IPS-15b (cell line): ENCODE measurements at regions not wholly inside any gene's neighbourhood (a gene's known extent, or its start where the extent isn't known, plus 50 kb on each side); places are given as distances from the start of the nearest gene placed in this dataset.
"Not testable (repeated sequence)": the region's sequence is repeated elsewhere in the genome, so short reads cannot be mapped to it uniquely, and the experiment has no call there.

Experiments
- H3K27me3 ChIP-seq: one replicate; pipeline ENCODE4 v1.6.1; 2013; ENCODE audit warnings: low read length; ENCODE audit not compliant: control insufficient read depth, insufficient read depth
- H3K36me3 ChIP-seq: one replicate; pipeline ENCODE4 v1.6.1; 2013; ENCODE audit warnings: low read length; ENCODE audit not compliant: control insufficient read depth, insufficient read depth
- H3K4me1 ChIP-seq: one replicate; pipeline ENCODE4 v1.6.1; 2013; ENCODE audit warnings: mild to moderate bottlenecking, low read length; ENCODE audit not compliant: control insufficient read depth, insufficient read depth
- H3K4me3 ChIP-seq: one replicate; pipeline ENCODE4 v1.5.1; 2013; ENCODE audit warnings: low read depth, low read length
- H3K9ac ChIP-seq: one replicate; pipeline ENCODE4 v1.6.1; 2013; ENCODE audit warnings: low read depth, mild to moderate bottlenecking, low read length
- H3K9me3 ChIP-seq: one replicate; pipeline ENCODE4 v1.6.1; 2013; ENCODE audit warnings: mild to moderate bottlenecking, low read length; ENCODE audit not compliant: control insufficient read depth, insufficient read depth

- not testable (repeated sequence) for H3K9me3 ChIP-seq, H3K36me3 ChIP-seq, H3K4me1 ChIP-seq, H3K4me3 ChIP-seq, H3K27me3 ChIP-seq, H3K9ac ChIP-seq
Measured at GRCh38 chr14:106703651-106704050, 1177.3 kb downstream of the TMEM121 start.

GRCh38 chr14:106706488-106706887, 1180.1 kb downstream of the TMEM121 start:
- H3K27me3 ChIP-seq, H3K4me3 ChIP-seq, H3K9ac ChIP-seq, H3K9me3 ChIP-seq, H3K4me1 ChIP-seq, H3K36me3 ChIP-seq: not testable (repeated sequence)

- H3K4me1 ChIP-seq: not testable (repeated sequence)
Measured at GRCh38 chr14:106710187-106710586, 1183.8 kb downstream of the TMEM121 start.

GRCh38 chr14:106712513-106712912, 1186.1 kb downstream of the TMEM121 start:
- H3K9me3 ChIP-seq, H3K36me3 ChIP-seq, H3K9ac ChIP-seq, H3K27me3 ChIP-seq, H3K4me3 ChIP-seq, H3K4me1 ChIP-seq: not testable (repeated sequence)

More at GRCh38 chr14:106710187-106710586, 1183.8 kb downstream of the TMEM121 start:
- H3K9me3 ChIP-seq, H3K36me3 ChIP-seq, H3K9ac ChIP-seq, H3K4me3 ChIP-seq, H3K27me3 ChIP-seq: not testable (repeated sequence)

- H3K27me3 ChIP-seq, H3K4me3 ChIP-seq, H3K36me3 ChIP-seq, H3K4me1 ChIP-seq, H3K9ac ChIP-seq, H3K9me3 ChIP-seq: not testable (repeated sequence)
Measured at GRCh38 chr14:106714446-106715428, 1188.4 kb downstream of the TMEM121 start.

- H3K9ac ChIP-seq, H3K9me3 ChIP-seq, H3K36me3 ChIP-seq, H3K27me3 ChIP-seq, H3K4me3 ChIP-seq, H3K4me1 ChIP-seq: not testable (repeated sequence)
Measured at GRCh38 chr14:106717544-106717943, 1191.2 kb downstream of the TMEM121 start.

- H3K27me3 ChIP-seq, H3K9me3 ChIP-seq, H3K9ac ChIP-seq, H3K36me3 ChIP-seq, H3K4me3 ChIP-seq, H3K4me1 ChIP-seq: not testable (repeated sequence)
Measured at GRCh38 chr14:106719880-106720279, 1193.5 kb downstream of the TMEM121 start.

- not testable (repeated sequence) for H3K4me1 ChIP-seq, H3K4me3 ChIP-seq
Measured at GRCh38 chr14:106721926-106722325, 1195.5 kb downstream of the TMEM121 start.

GRCh38 chr14:106722813-106723687, 1196.7 kb downstream of the TMEM121 start:
- not testable (repeated sequence) for H3K4me1 ChIP-seq, H3K27me3 ChIP-seq, H3K36me3 ChIP-seq, H3K9me3 ChIP-seq, H3K4me3 ChIP-seq, H3K9ac ChIP-seq

More at GRCh38 chr14:106721926-106722325, 1195.5 kb downstream of the TMEM121 start:
- H3K36me3 ChIP-seq, H3K9me3 ChIP-seq, H3K27me3 ChIP-seq, H3K9ac ChIP-seq: not testable (repeated sequence)

GRCh38 chr14:106727962-106728361, 1201.6 kb downstream of the TMEM121 start:
- H3K27me3 ChIP-seq, H3K9me3 ChIP-seq, H3K36me3 ChIP-seq, H3K4me1 ChIP-seq, H3K9ac ChIP-seq, H3K4me3 ChIP-seq: not testable (repeated sequence)

GRCh38 chr14:106728611-106729010, 1202.2 kb downstream of the TMEM121 start:
- Histone ChIP-seq H3K4me3 (no peak overlapping the region), H3K27me3 (no peaks in the 10 kb centered on the region), H3K36me3 (no peaks in the 10 kb centered on the region), H3K4me1 (no peaks in the 10 kb centered on the region), H3K9ac (no peak overlapping the region), H3K9me3 (no peaks in the 10 kb centered on the region)

GRCh38 chr14:106729551-106729950, 1203.2 kb downstream of the TMEM121 start:
- Histone ChIP-seq H3K36me3 (no peaks in the 10 kb centered on the region), H3K4me3 (no peak overlapping the region), H3K9ac (no peak overlapping the region), H3K9me3 (no peaks in the 10 kb centered on the region), H3K4me1 (no peaks in the 10 kb centered on the region), H3K27me3 (no peaks in the 10 kb centered on the region)
